Globus pallidus (tissue), 1 donor: ENCODE measurements at regions not wholly inside any gene's neighbourhood (a gene's known extent, or its start where the extent isn't known, plus 50 kb on each side); places are given as distances from the start of the nearest gene placed in this dataset.
"Not testable (repeated sequence)": the region's sequence is repeated elsewhere in the genome, so short reads cannot be mapped to it uniquely, and the experiment has no call there.

ENCODE experiments used
- DNase-seq: peaks from one replicate; pipeline ENCODE4 v3.0.0-alpha.2; 2015; ENCODE audit warnings: low spot score

GRCh38 chr5:66413931-66414330, 182.3 kb upstream of the MAST4 start:
- no peak for DNase-seq

GRCh38 chr5:66415208-66415607, 181.0 kb upstream of the MAST4 start:
- DNase-seq = no peak

GRCh38 chr5:66416698-66417097, 179.5 kb upstream of the MAST4 start:
- DNase-seq = no peak

- DNase-seq = no peak
Measured at GRCh38 chr5:66417781-66418180, 178.4 kb upstream of the MAST4 start.

GRCh38 chr5:66423484-66423883, 172.7 kb upstream of the MAST4 start:
- DNase-seq = no peak

GRCh38 chr5:66425842-66426241, 170.4 kb upstream of the MAST4 start:
- no peak for DNase-seq

GRCh38 chr5:66426259-66427138, 169.7 kb upstream of the MAST4 start:
- no peak for DNase-seq

- DNase-seq = no peak
Measured at GRCh38 chr5:66427139-66427442, 169.1 kb upstream of the MAST4 start.

GRCh38 chr5:66436721-66437120, 159.5 kb upstream of the MAST4 start:
- DNase-seq = no peak

GRCh38 chr5:66438087-66438486, 158.1 kb upstream of the MAST4 start:
- no peak for DNase-seq

- no peak for DNase-seq
Measured at GRCh38 chr5:66438696-66439095, 157.5 kb upstream of the MAST4 start.

GRCh38 chr5:66440202-66440680, 156.0 kb upstream of the MAST4 start:
- DNase-seq = no peak

- DNase-seq = no peak
Measured at GRCh38 chr5:66441351-66441750, 154.8 kb upstream of the MAST4 start.

GRCh38 chr5:66442951-66443445, 153.2 kb upstream of the MAST4 start:
- DNase-seq = no peak

GRCh38 chr5:66443462-66444130, 152.6 kb upstream of the MAST4 start:
- no peak for DNase-seq

- DNase-seq = not testable (repeated sequence)
Measured at GRCh38 chr5:66448070-66448469, 148.1 kb upstream of the MAST4 start.

- DNase-seq = no peak
Measured at GRCh38 chr5:66450237-66450636, 146.0 kb upstream of the MAST4 start.

- no peak for DNase-seq
Measured at GRCh38 chr5:66450988-66451387, 145.2 kb upstream of the MAST4 start.

GRCh38 chr5:66452109-66452508, 144.1 kb upstream of the MAST4 start:
- DNase-seq = no peak

GRCh38 chr5:66454186-66455078, 141.8 kb upstream of the MAST4 start:
- no peak for DNase-seq

- no peak for DNase-seq
Measured at GRCh38 chr5:66459728-66460127, 136.5 kb upstream of the MAST4 start.

- DNase-seq = no peak
Measured at GRCh38 chr5:66467564-66467963, 128.6 kb upstream of the MAST4 start.
